VCaP (cell line): ENCODE measurements at regions not wholly inside any gene's neighbourhood (a gene's known extent, or its start where the extent isn't known, plus 50 kb on each side); places are given as distances from the start of the nearest gene placed in this dataset.

Experiments
- H3K27ac ChIP-seq: fragments of 450-650 bp; 2 replicates; pipeline ENCODE4 v1.5.1; 2017
- CTCF ChIP-seq: fragments of 450-650 bp; conservative IDR thresholded peaks from 2 replicates; pipeline ENCODE4 v1.5.1; 2017; ENCODE audit warnings: mild to moderate bottlenecking, moderate library complexity

- H3K27ac ChIP-seq: no peak overlapping the region
- TF ChIP-seq CTCF: no peak
These were observed 111.7 kb downstream of the NXNL2 start for GRCh38 chr9:88646539-88647300.

GRCh38 chr9:88651682-88652633 lies 117.0 kb downstream of the NXNL2 start:
- no peak for TF ChIP-seq CTCF
- no peak overlapping the region for H3K27ac ChIP-seq

GRCh38 chr9:88652876-88653275 lies 117.9 kb downstream of the NXNL2 start:
- no peak overlapping the region for H3K27ac ChIP-seq
- no peak for TF ChIP-seq CTCF

- no peak for TF ChIP-seq CTCF
- H3K27ac ChIP-seq: no peak overlapping the region
These were observed 118.4 kb downstream of the NXNL2 start for GRCh38 chr9:88653406-88653805.

GRCh38 chr9:88653911-88654310 lies 118.9 kb downstream of the NXNL2 start:
- TF ChIP-seq CTCF: no peak
- no peak overlapping the region for H3K27ac ChIP-seq

GRCh38 chr9:88657893-88658292 lies 122.9 kb downstream of the NXNL2 start:
- no peak for TF ChIP-seq CTCF
- no peak overlapping the region for H3K27ac ChIP-seq

GRCh38 chr9:88658311-88658822 lies 123.4 kb downstream of the NXNL2 start:
- no peak overlapping the region for H3K27ac ChIP-seq
- no peak for TF ChIP-seq CTCF
